Suprapubic skin (tissue), 4 donors: ENCODE measurements at regions not wholly inside any gene's neighbourhood (a gene's known extent, or its start where the extent isn't known, plus 50 kb on each side); places are given as distances from the start of the nearest gene placed in this dataset.

Experiments
- DNase-seq, 2 donors: peaks; one replicate each; pipeline ENCODE4 v3.0.0-alpha.2; 2019; ENCODE audit warnings: low spot score in 2 of 2
- H3K27ac ChIP-seq: fragments of 200-600 bp; sonication (generic); one replicate; pipeline ENCODE4 v1.5.1; 2019
- H3K27me3 ChIP-seq: fragments of 200-600 bp; sonication (generic); one replicate; pipeline ENCODE4 v1.5.1; 2019
- H3K36me3 ChIP-seq: fragments of 200-600 bp; sonication (generic); one replicate; pipeline ENCODE4 v1.5.1; 2019
- H3K4me1 ChIP-seq: fragments of 200-600 bp; sonication (generic); one replicate; pipeline ENCODE4 v1.5.1; 2019
- H3K4me3 ChIP-seq: fragments of 200-600 bp; sonication (generic); one replicate; pipeline ENCODE4 v1.5.1; 2019; ENCODE audit warnings: mild to moderate bottlenecking
- H3K9me3 ChIP-seq: fragments of 200-600 bp; sonication (generic); one replicate; pipeline ENCODE4 v1.5.1; 2019
- CTCF ChIP-seq, 2 donors: fragments of 200-600 bp in 1 of 2; fragments of 450-650 bp in 1 of 2; sonication (generic) in 1 of 2; IDR thresholded peaks; one replicate each; pipeline ENCODE4 v1.5.1; 2016 to 2019; ENCODE audit warnings: antibody characterized with exemption in 2 of 2, mild to moderate bottlenecking in 1 of 2, moderate library complexity in 1 of 2
- EP300 ChIP-seq: sonication (generic); formaldehyde crosslinking; IDR thresholded peaks from one replicate; pipeline ENCODE4 v1.6.1; 2017; ENCODE audit warnings: antibody characterized with exemption
- POLR2A ChIP-seq, 2 donors: fragments of 450-650 bp; IDR thresholded peaks; one replicate each; pipeline ENCODE4 v1.6.1; 2017; ENCODE audit warnings: antibody characterized with exemption in 2 of 2, mild to moderate bottlenecking in 2 of 2, moderate library complexity in 2 of 2
- POLR2AphosphoS5 ChIP-seq, 3 donors: sonication (generic); formaldehyde crosslinking; IDR thresholded peaks; one replicate each; pipeline ENCODE4 v1.6.1; 2017; ENCODE audit warnings: antibody characterized with exemption in 3 of 3
- WGBS: methylation state at CpG from one replicate; pipeline ENCODE4 v1.1.5; 2018; 5-methylcytosine and 5-hydroxymethylcytosine counted together

DNA sequence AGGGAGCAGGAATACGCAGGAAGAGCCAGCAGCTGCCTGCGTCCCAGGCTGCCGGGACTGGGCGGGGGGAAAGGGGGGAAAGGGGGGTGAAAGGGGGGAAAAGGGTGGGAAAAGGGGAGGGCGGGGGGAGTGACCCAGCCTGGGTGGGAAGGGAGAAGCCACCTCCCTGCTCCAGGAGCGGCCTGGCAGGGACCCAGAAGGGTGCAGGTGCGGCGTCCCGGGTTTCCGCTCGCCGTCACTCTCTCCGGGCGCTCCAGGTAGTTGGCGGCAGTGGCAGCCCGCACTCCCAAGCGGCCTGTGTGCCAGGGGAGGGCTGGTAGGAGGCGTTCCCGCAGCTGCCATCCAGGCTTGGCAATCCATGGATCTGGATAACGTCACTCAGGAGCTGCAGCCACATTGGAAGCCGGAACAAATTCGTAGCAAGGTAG is 141.0 kb upstream of the NGF start:
- no peaks in the 10 kb centered on the region for H3K36me3 ChIP-seq
- TF ChIP-seq CTCF (IDR thresholded peaks at IDR 0.05): no peak
- TF ChIP-seq POLR2A (IDR thresholded peaks at IDR 0.05): no peak
- no peak for TF ChIP-seq POLR2AphosphoS5 (IDR thresholded peaks at IDR 0.05)
- no peak for TF ChIP-seq EP300
- H3K27ac ChIP-seq: no peak overlapping the region
- H3K9me3 ChIP-seq: no peaks in the 10 kb centered on the region
- peaks cover 6% of the 10 kb centered on the region for H3K4me1 ChIP-seq
- H3K27me3 ChIP-seq: peaks cover 9% of the 10 kb centered on the region
- WGBS: 35% methylated on average over 14 of the region's 22 CpGs
- DNase-seq: peak in 1 of 2 donors; percentile 72
- no peak overlapping the region for H3K4me3 ChIP-seq

DNA sequence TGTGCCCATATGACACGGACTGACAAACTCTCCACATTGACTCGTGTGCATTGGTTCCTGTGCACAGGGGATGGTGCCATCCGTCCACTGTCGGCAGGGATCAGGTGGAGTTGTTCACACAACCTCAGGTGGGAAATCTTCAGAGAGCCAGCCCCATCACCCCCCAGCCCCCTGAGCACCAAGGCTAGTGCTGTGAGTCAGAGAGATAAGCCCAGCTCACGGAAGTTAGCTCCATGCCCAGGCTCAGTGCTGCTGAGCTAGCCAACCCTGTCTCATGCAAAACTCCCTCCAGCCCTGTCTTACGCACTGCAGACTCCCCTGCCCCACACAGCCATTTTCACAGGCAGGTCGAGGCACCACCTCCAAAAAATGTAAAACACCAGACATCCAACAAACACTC is 139.0 kb upstream of the NGF start:
- Histone ChIP-seq H3K4me1 (peaks cover 6% of the 10 kb centered on the region), H3K36me3 (no peaks in the 10 kb centered on the region), H3K4me3 (no peak overlapping the region), H3K9me3 (no peaks in the 10 kb centered on the region), H3K27me3 (peaks cover 9% of the 10 kb centered on the region), H3K27ac (no peak overlapping the region)
- TF ChIP-seq CTCF (IDR thresholded peaks at IDR 0.05) (no peak), POLR2AphosphoS5 (IDR thresholded peaks at IDR 0.05) (no peak), POLR2A (IDR thresholded peaks at IDR 0.05) (no peak), EP300 (no peak)
- DNase-seq: peak in 1 of 2 donors; percentile 45
- 92% methylated on average over 7 of the region's 7 CpGs for WGBS

- WGBS: 50% methylated on average over 2 of the region's 2 CpGs
- Histone ChIP-seq H3K4me3 (no peak overlapping the region), H3K4me1 (peaks cover 6% of the 10 kb centered on the region), H3K9me3 (no peaks in the 10 kb centered on the region), H3K27ac (no peak overlapping the region), H3K36me3 (no peaks in the 10 kb centered on the region), H3K27me3 (peaks cover 9% of the 10 kb centered on the region)
- DNase-seq: peak in 1 of 2 donors; percentile 41
- TF ChIP-seq POLR2A (IDR thresholded peaks at IDR 0.05) (no peak), CTCF (IDR thresholded peaks at IDR 0.05) (no peak), POLR2AphosphoS5 (IDR thresholded peaks at IDR 0.05) (no peak), EP300 (no peak)
These were observed 138.6 kb upstream of the NGF start for GRCh38 chr1:115476616-115477015.

- Histone ChIP-seq H3K9me3 (no peaks in the 10 kb centered on the region), H3K27me3 (peaks cover 6% of the 10 kb centered on the region), H3K36me3 (no peaks in the 10 kb centered on the region), H3K4me3 (no peak overlapping the region), H3K4me1 (peaks cover 6% of the 10 kb centered on the region), H3K27ac (no peak overlapping the region)
- TF ChIP-seq POLR2AphosphoS5 (IDR thresholded peaks at IDR 0.05) (no peak), EP300 (no peak), POLR2A (IDR thresholded peaks at IDR 0.05) (no peak), CTCF (IDR thresholded peaks at IDR 0.05) (no peak)
- DNase-seq: no peak
- 70% methylated on average over 5 of the region's 5 CpGs for WGBS
These were observed 137.9 kb upstream of the NGF start for GRCh38 chr1:115475901-115476300.

DNA sequence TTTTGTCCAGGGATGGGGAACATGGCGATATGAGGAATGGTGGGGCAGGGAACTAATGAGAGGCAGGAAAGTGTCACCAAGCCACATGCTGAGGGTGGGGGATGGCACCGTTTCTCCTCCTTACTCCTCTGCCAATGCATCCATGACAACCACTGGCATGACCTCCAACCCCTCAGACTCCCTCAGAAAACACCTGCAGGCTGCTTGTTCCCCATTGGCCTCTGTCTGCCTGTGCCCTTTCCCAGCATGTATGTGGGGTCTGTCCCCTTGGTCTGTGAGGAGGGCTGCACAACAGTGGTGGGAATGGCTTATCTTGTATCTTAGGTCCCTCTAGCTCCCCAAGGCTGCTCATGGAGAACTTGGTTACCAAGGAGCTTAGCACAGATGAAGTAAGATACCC is 137.2 kb upstream of the NGF start:
- Histone ChIP-seq H3K27ac (no peak overlapping the region), H3K9me3 (no peaks in the 10 kb centered on the region), H3K4me1 (peaks cover 6% of the 10 kb centered on the region), H3K4me3 (no peak overlapping the region), H3K36me3 (no peaks in the 10 kb centered on the region), H3K27me3 (peaks cover 6% of the 10 kb centered on the region)
- TF ChIP-seq POLR2A (IDR thresholded peaks at IDR 0.05) (no peak), POLR2AphosphoS5 (IDR thresholded peaks at IDR 0.05) (no peak), CTCF (IDR thresholded peaks at IDR 0.05) (no peak), EP300 (no peak)
- DNase-seq: peak in 1 of 2 donors; percentile 64
- 86% methylated on average over 2 of the region's 2 CpGs for WGBS
